ENCODE measurements at regions not wholly inside any gene's neighbourhood (a gene's known extent, or its start where the extent isn't known, plus 50 kb on each side); places are given as distances from the start of the nearest gene placed in this dataset.

GRCh38 chr7:52920977-52921376 lies 114.5 kb upstream of the POM121L12 start:
- Mint-ChIP-seq H3K9me3 (peaks cover 2% of the 10 kb centered on the region), H3K4me3 (no peak overlapping the region), H3K4me1 (ENCODE audit: low read depth) (no peaks in the 10 kb centered on the region), H3K36me3 (ENCODE audit: low read depth) (no peaks in the 10 kb centered on the region), H3K27ac (no peak overlapping the region), H3K27me3 (no peaks in the 10 kb centered on the region)
- Histone ChIP-seq H3K4me1 (ENCODE audit: insufficient read depth, low read length) (no peaks in the 10 kb centered on the region), H3K36me3 (ENCODE audit: insufficient read depth, low read length) (no peaks in the 10 kb centered on the region), H3K9me3 (ENCODE audit: control insufficient read depth in 1 of 2, insufficient read depth in 1 of 2, low read length in 2 of 2) (peaks cover 6 to 18% of the 10 kb centered on the region in 2 experiments), H3K27ac (ENCODE audit: low read depth in 1 of 2, low read length in 2 of 2) (no peak overlapping the region), H3K4me3 (ENCODE audit: low read length) (no peak overlapping the region), H3K27me3 (ENCODE audit: control insufficient read depth in 1 of 2, insufficient read depth in 2 of 2, low read length in 2 of 2) (no peaks in the 10 kb centered on the region)
- ChIA-PET CTCF (no interaction called here), POLR2A (no interaction called here)
- intact Hi-C loops (cut with DNase I, micrococcal nuclease): no loop called here
- DNase-seq: no peak
- TF ChIP-seq CTCF (IDR thresholded peaks at IDR 0.05): no peak
- no peak for ATAC-seq (ENCODE audit: poor library complexity)

- peaks cover 5% of the 10 kb centered on the region for H3K9me3 Mint-ChIP-seq
- no peak overlapping the region for H3K4me3 Mint-ChIP-seq
- H3K4me3 ChIP-seq (ENCODE audit: low read length): no peak overlapping the region
- H3K9me3 ChIP-seq (ENCODE audit: control insufficient read depth in 1 of 2, insufficient read depth in 1 of 2, low read length in 2 of 2): peaks cover 6 to 13% of the 10 kb centered on the region in 2 experiments
- POLR2A ChIA-PET: no interaction called here
- H3K27ac ChIP-seq (ENCODE audit: low read depth in 1 of 2, low read length in 2 of 2): no peak overlapping the region
- H3K36me3 Mint-ChIP-seq (ENCODE audit: low read depth): no peaks in the 10 kb centered on the region
- no peak for TF ChIP-seq CTCF (IDR thresholded peaks at IDR 0.05)
- no peak overlapping the region for H3K27ac Mint-ChIP-seq
- H3K4me1 Mint-ChIP-seq (ENCODE audit: low read depth): no peaks in the 10 kb centered on the region
- no peaks in the 10 kb centered on the region for H3K4me1 ChIP-seq (ENCODE audit: insufficient read depth, low read length)
- no peaks in the 10 kb centered on the region for H3K27me3 Mint-ChIP-seq
- DNase-seq (no peak), ATAC-seq (ENCODE audit: poor library complexity) (no peak)
- CTCF ChIA-PET: no interaction called here
- no peaks in the 10 kb centered on the region for H3K36me3 ChIP-seq (ENCODE audit: insufficient read depth, low read length)
- intact Hi-C loops (cut with DNase I, micrococcal nuclease): no loop called here
- no peaks in the 10 kb centered on the region for H3K27me3 ChIP-seq (ENCODE audit: control insufficient read depth in 1 of 2, insufficient read depth in 2 of 2, low read length in 2 of 2)
Observed at GRCh38 chr7:52917982-52918578, 117.4 kb upstream of the POM121L12 start.

GRCh38 chr7:52911795-52912194 lies 123.6 kb upstream of the POM121L12 start:
- no peaks in the 10 kb centered on the region for H3K27me3 Mint-ChIP-seq
- DNase-seq (no peak), ATAC-seq (ENCODE audit: poor library complexity) (no peak)
- intact Hi-C loops (cut with DNase I, micrococcal nuclease): no loop called here
- H3K27ac ChIP-seq (ENCODE audit: low read depth in 1 of 2, low read length in 2 of 2): no peak overlapping the region
- H3K27ac Mint-ChIP-seq: no peak overlapping the region
- peaks cover 8% of the 10 kb centered on the region for H3K9me3 Mint-ChIP-seq
- no peak for TF ChIP-seq CTCF (IDR thresholded peaks at IDR 0.05)
- CTCF ChIA-PET: no interaction called here
- no peak overlapping the region for H3K4me3 Mint-ChIP-seq
- no peaks in the 10 kb centered on the region for H3K4me1 ChIP-seq (ENCODE audit: insufficient read depth, low read length)
- no peaks in the 10 kb centered on the region for H3K36me3 Mint-ChIP-seq (ENCODE audit: low read depth)
- no peaks in the 10 kb centered on the region for H3K36me3 ChIP-seq (ENCODE audit: insufficient read depth, low read length)
- peaks cover 0 to 21% of the 10 kb centered on the region in 2 experiments for H3K9me3 ChIP-seq (ENCODE audit: control insufficient read depth in 1 of 2, insufficient read depth in 1 of 2, low read length in 2 of 2)
- H3K4me3 ChIP-seq (ENCODE audit: low read length): no peak overlapping the region
- POLR2A ChIA-PET: no interaction called here
- no peaks in the 10 kb centered on the region for H3K27me3 ChIP-seq (ENCODE audit: control insufficient read depth in 1 of 2, insufficient read depth in 2 of 2, low read length in 2 of 2)
- no peaks in the 10 kb centered on the region for H3K4me1 Mint-ChIP-seq (ENCODE audit: low read depth)

Data from CD4-positive, alpha-beta T cell (primary cell).